ENCODE measurements at regions not wholly inside any gene's neighbourhood (a gene's known extent, or its start where the extent isn't known, plus 50 kb on each side); places are given as distances from the start of the nearest gene placed in this dataset.

GRCh38 chr15:47401427-47401826 is 315.9 kb upstream of the SEMA6D start:
- DNase-seq (ENCODE audit: low read depth, low spot score) = no peak

- DNase-seq (ENCODE audit: low read depth, low spot score) = no peak
These were observed 314.5 kb upstream of the SEMA6D start for GRCh38 chr15:47402829-47403228.

DNA sequence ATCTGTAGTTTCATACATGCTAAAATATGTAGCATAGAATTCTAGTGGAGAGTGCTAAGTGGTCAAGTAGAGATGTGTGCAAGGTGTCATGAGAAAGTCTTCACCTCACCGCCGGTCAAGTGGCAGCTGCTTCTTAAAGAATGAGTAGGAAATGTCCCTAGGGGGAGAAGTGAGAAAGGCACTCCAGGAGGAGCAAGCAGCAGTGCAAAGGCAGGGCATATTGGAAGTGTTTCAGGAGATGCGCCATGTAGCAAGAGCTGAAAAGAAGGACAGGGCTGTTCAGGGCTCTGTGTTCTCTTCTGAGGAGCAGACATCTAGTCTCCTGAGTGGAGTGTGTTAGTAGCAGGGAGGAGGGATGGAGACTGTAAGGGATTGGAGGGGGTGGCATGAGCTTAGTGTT is 312.4 kb upstream of the SEMA6D start:
- DNase-seq (ENCODE audit: low read depth, low spot score) = peak; percentile 29

DNA sequence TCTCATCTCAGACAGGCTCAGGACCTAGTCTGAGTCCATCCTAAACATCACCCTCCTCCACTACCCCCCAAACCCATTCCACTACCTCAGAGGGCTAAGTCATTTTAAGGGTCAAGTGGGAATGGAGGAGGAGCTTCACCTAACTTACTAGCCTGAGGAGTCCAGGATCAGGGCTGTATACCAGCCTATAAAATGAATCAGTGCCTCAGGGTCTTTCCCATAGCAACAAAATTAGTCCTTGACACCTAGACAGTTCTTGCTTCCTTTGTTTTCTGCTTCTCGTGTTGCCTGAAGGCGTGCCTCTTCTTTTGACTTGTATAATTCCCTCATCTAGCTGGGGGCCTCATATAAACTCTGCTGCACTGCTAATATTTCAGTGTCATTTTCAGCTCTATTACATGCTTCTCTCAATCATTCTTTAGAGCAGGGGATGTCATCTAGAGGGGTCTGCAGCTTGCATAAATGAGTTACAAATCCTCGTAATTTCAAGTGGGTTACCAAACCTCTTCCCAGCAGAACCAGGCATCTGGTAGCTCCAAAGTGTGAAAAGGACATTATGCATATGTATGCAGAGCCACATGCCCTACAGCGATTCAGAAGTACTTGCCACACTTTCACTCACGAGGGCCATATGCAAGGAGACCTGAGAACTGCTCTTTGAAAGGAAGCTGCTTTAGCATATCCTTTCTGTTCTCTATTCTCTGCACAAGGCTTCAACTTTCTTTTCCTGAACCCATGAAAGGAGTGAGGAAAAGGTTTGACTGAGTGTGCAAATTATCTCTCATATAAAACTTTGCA is 311.7 kb upstream of the SEMA6D start:
- DNase-seq (ENCODE audit: low read depth, low spot score) = peak; percentile 65

- DNase-seq (ENCODE audit: low read depth, low spot score) = peak; percentile 20
These were observed 309.6 kb upstream of the SEMA6D start for GRCh38 chr15:47407692-47408091.

GRCh38 chr15:47409038-47409437 is 308.3 kb upstream of the SEMA6D start:
- DNase-seq (ENCODE audit: low read depth, low spot score) = no peak

DNA sequence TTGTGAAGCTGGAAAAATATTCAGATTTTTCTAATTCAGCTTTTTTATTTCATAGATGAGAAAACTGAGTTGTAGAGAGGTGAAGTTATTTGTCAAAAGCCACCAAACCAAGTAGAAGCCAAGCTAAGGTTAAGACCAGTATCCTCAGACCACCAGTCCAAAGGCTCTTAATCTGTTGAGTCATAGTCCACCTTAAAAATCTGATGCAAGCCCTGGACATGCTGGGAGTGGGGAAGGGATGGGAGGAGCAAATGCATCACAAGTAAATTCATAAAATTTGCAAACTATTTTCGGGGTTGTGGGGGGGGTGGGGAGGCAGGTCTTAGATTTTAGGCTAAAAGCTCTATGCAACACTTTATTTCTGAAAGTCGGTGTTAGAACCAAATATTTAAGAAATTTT is 307.7 kb upstream of the SEMA6D start:
- no peak for DNase-seq (ENCODE audit: low read depth, low spot score)

- no peak for DNase-seq (ENCODE audit: low read depth, low spot score)
These were observed 307.1 kb upstream of the SEMA6D start for GRCh38 chr15:47410247-47410646.

- no peak for DNase-seq (ENCODE audit: low read depth, low spot score)
These were observed 305.6 kb upstream of the SEMA6D start for GRCh38 chr15:47411733-47412132.

GRCh38 chr15:47412136-47412535 is 305.2 kb upstream of the SEMA6D start:
- DNase-seq (ENCODE audit: low read depth, low spot score) = no peak

- no peak for DNase-seq (ENCODE audit: low read depth, low spot score)
These were observed 304.5 kb upstream of the SEMA6D start for GRCh38 chr15:47412802-47413201.

GRCh38 chr15:47414207-47414606 is 303.1 kb upstream of the SEMA6D start:
- no peak for DNase-seq (ENCODE audit: low read depth, low spot score)

- no peak for DNase-seq (ENCODE audit: low read depth, low spot score)
These were observed 301.8 kb upstream of the SEMA6D start for GRCh38 chr15:47415539-47415971.

DNA sequence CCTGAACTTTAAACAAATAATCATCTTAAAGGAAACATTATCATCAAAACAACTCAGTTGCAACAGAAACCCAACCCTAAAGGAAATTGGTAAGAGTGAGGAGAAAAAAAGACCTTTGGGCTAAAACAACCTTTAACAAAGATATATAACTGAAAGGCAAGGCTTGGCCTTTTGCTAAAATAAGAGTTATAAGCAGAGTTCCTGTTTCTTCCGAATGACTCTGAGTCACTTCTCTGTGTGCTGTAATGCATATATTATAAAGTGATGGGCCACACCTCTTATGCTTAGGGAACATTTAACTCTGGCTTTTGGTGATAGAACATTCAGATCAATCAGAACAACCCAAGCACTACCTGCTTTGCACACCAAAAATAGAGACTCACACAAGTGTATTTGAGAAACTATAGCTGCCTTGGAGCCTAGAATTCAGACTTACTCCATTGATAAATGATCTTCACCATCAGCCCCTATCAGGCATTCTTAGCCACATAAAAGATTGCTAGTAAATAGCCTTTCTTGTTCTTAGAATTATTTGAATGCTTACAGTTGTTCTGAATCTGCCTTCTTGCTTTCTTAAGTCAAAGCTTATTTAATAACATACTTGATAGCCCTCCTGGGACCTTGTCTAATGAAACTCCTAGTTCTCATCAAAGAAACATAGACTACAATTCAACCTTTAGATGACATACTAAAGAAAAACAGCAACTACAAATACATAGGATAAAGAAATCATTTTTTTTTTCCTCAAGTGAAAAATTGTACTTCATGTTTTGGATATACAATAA is 294.2 kb upstream of the SEMA6D start:
- no peak for DNase-seq (ENCODE audit: low read depth, low spot score)

DNA sequence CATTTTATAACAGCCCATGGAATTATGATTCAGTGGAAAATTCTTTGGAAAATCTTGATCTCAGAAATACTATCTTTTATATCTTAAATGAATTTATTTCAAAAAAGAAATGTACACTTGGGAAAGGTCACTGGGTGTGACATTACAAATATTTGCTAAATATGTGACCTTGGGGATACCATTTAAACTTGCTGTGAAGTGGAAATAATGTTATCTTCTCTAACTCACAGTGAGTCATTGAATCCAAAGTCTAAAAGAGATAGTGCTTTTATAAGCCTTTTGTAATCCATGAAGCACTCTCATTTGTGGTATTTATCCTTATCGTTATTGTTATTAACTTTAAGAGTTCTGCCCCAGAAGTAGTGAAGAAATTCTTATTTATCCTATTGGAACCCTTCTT is 289.8 kb upstream of the SEMA6D start:
- DNase-seq (ENCODE audit: low read depth, low spot score) = no peak

- DNase-seq (ENCODE audit: low read depth, low spot score) = no peak
These were observed 287.9 kb upstream of the SEMA6D start for GRCh38 chr15:47429376-47429775.

- no peak for DNase-seq (ENCODE audit: low read depth, low spot score)
These were observed 285.8 kb upstream of the SEMA6D start for GRCh38 chr15:47431501-47431900.

- DNase-seq (ENCODE audit: low read depth, low spot score) = no peak
These were observed 284.5 kb upstream of the SEMA6D start for GRCh38 chr15:47432826-47433225.

DNA sequence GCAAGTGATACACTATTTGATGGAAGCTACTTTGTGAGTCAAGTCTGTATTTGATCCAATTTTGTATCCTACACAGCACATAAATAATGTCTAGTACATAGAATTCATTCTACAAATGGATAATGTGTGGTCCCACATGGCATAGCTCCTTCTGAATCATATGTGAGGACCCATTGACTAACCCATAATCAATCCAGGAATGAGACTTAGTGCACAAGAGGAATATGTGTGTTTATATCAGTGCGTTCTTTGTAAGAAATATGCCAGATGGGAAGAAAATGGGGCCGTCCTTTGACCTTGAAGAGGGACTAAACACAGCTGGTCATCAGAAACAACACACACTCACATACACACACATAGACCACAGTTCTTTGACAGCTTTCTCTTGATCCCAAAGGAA is 282.7 kb upstream of the SEMA6D start:
- DNase-seq (ENCODE audit: low read depth, low spot score) = no peak

DNA sequence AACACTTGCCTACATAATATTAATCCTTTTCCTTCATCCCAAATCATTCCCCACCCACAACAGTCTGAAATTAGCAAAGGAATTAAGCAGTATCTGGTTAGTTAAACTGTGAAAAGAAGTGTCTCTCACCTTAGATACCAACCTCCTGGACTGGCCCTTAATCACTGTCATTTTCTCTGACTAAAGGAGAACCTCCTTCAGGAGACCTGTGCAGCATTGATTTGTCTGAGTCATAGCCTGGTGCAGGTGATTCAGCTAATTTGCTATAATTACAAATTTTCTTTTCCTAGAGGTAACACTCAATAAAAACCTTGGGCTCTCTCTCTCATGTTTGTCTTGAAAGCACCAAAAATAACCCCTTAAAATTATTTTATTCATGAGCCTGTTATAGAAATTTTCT is 279.8 kb upstream of the SEMA6D start:
- DNase-seq (ENCODE audit: low read depth, low spot score) = no peak

DNA sequence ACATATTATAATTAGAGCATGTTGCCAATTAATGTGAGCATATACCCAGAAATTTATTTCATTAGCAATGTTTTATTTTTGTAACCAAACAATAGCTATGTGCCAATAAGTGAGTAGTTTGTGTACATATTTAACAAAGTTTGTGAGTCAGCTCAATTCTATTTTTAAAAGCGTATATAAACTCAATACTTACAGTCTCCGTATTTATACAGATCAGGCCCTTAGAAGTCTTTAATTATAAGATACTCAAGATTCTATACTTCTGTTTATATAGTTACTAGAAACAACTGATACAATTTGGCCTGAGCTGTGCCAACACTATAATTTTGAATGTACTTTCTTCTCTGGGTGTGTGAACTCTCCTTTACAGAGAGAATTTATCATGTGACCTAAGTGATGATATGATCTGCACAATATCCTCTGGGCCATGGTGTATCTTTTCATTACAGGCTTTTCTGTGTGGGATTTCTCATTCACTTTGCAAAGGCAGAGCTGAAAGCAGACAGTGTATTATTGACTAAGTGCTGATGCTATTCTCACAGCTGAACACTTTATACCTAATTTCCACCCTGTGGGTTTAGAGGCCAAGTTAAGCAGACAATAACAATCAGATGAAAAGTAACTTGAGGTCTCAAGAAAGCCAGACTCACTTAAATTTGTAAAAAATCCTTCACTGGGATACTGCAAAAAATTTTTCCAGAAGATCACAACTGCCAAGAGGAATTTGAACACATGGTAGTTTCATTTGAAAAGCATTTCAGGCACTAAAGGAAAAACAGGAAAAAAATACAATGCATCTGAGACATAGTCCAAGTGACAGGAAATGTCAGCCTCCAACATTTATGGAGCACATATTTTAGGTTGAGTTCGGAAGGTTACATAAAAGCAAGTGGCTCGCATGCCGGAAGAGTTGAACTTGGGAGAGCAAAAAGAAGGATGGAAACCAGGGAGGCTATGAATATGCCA is 277.9 kb upstream of the SEMA6D start:
- no peak for DNase-seq (ENCODE audit: low read depth, low spot score)

GRCh38 chr15:47442371-47442770 is 274.9 kb upstream of the SEMA6D start:
- DNase-seq (ENCODE audit: low read depth, low spot score) = no peak

Measured in ELF-1 (cell line).